HG02588 (cell line): ENCODE measurements at regions not wholly inside any gene's neighbourhood (a gene's known extent, or its start where the extent isn't known, plus 50 kb on each side); places are given as distances from the start of the nearest gene placed in this dataset.
"Not testable (repeated sequence)": the region's sequence is repeated elsewhere in the genome, so short reads cannot be mapped to it uniquely, and the experiment has no call there.

Source experiments
- ATAC-seq: cut with Tn5 transposase; IDR thresholded peaks from one replicate; pipeline ENCODE4 v1.9.1; 2021; ENCODE audit warnings: mild to moderate bottlenecking, moderate library complexity; ENCODE audit not compliant: unreplicated experiment

DNA sequence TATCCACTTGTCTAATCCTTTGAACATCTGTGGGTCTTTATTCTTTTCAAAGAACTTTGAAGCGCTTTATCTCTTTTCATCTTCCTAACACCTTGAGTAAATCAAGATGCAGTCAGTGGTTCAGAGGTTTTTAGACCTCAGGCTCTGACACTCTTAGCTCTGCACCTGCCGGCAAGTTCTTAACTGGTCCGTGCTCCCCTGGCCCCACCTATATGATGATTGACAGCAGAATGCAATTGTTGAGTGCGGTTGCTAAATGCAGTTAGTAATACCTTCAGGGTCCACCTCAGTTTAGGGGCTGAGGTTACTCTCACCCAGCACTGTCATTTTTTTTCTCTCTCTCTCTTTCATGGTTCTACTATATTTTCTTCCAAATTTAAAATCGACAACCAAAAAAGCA, 854.2 kb upstream of the AUTS2 start:
- no peak for ATAC-seq

DNA sequence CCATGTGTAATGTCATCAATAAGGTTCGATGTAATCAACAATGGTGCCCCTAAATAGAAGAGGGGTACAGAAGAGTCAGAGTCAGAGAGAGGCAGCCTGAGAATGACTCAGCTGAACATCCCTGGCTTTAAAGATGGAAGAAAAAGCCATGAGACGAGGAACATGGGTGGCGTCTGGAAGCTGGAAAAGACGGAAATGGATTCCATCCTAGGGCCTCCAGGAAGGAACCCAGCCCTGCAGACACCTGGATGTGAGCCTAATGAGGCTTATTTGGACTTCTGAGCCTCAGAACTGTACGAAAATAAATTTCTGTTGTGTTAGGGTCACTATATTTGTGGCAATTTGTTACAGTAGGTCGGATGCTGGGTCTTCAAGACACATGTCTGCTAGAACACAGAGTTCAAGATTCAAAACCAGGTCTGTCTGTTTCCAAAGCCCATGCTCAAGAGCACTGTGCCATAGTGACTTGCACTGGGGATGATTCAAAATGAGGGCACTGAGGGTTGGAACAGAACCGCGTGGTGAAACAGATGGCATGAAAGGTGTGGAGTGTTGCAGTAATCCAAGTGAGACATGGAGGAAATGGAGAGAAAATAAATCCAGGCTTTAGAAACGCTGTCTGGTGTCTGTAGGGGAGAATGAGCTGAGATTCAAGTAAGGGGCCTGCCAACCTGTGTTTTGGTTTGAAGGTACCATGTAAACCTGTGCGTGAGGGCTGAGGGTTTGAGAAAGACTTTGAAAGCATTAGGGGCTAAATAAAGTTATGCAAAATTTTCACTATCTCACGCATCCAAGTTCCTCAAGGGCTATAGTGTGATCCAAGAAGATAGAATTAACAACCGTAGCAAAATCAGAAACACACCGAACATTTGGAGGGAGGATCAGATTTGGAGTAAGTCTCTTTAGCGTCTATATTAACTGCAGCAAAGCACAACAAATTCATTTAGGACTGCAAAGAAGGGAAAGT, 849.1 kb upstream of the AUTS2 start:
- no peak for ATAC-seq

DNA sequence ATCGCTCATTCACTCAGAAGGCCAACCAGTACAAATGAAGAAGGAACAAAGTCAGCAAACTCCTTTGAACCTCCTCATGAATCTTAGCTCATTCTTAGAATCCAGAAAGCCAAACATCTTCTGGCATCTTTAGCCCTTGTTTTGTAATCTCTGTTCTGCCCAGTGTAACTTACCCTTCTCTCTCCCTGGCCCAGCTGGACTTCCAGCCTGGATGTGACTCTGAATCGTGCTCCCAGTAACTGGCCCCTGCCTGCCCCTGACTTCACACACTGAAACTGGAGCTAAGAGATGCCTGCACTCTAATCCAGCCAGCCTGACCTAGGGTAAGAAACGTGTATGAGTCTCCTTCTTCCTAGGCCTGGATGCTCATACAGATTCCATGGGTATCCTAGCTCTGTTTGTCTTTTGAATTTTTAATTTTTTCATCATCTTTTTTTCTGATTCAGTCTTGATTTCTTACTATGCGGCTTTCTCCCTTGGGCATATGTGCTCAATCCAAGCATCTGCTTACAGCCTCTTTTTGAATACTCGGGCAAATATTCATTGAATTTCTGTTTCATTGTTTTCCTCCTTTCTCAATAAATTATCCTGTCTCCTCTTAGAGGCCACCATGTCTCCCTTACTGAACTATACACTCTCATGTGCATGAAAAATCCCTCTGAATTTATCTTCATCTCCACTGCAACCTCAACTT, 845.6 kb upstream of the AUTS2 start:
- no peak for ATAC-seq

DNA sequence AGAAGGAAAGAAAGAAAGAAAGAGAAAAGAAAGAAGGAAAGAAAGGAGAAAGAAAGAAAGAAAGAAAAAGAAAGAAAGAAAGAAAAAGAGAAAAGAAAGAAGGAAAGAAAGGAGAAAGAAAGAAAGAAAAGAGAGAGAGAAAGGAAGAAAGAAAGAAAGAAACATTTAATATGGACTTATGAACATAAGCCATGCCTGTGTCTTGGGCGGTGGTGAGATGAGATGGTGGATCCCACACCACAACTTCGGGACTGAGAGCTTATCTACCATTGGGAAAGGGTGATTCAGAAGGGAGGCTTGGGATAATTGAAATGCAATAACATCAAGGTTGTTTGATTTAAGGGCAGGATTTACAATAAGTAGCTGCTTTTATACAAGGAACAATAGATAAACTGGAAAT, 843.9 kb upstream of the AUTS2 start:
- no peak for ATAC-seq

DNA sequence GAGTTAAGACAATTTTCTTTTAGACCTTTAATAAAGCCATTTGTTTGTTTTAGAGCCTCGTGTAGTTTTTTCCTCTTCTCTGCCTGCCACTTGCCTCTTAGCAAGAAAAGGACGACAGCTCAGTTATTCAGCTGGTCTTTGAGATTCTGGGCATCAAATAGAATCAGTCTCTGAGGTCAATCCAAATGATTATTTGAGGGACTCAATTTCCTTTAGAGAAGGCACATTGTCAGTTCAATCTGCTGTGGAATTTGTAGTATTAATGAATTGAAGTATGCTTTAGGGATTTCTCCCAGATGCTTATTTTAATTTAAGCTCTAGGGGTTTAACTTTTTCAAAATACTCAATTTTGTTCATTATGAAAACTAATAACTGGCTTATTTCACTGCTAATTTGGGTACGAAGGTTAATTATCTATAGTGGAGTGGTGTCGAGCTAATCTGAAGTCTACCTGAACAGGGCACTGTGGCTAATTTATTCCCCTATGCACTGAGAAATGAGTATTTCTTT, 841.2 kb upstream of the AUTS2 start:
- ATAC-seq: no peak

DNA sequence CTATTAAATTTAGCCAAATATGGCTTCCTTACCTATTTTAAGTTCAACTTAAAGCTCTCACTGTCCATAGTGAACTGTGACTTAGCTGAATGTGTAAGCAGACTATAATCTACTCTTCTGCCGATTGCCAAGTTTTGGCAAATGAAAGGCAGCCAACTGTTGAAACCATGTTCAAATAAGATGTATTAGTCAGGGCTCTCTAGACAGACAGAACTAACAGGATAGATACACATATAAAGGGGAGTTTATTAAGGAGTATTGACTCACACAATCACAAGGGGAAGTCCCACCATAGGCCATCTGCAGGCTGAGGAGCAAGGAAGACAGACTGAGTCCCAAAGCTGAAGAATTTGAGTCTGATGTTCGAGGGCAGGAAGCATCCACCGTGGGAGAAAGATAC, 837.7 kb upstream of the AUTS2 start:
- ATAC-seq: no peak

DNA sequence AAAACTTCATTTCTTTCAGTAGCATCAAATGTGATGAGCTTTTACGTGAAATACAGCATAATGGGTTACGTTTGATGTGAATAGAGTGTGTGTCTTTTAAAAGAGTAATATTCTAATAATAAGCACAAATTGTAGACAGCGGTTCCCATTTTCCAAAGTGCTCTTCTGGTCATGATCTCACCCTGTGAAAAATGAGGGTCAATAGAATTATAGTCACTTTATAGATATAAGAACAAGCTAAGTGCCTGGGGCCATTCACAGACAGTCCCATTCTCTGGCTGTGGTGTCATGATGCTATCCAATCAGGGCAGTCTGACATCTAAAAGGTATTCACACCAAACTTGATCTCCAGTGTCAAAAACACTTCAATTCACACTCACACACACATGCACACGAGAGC, 830.8 kb upstream of the AUTS2 start:
- no peak for ATAC-seq

DNA sequence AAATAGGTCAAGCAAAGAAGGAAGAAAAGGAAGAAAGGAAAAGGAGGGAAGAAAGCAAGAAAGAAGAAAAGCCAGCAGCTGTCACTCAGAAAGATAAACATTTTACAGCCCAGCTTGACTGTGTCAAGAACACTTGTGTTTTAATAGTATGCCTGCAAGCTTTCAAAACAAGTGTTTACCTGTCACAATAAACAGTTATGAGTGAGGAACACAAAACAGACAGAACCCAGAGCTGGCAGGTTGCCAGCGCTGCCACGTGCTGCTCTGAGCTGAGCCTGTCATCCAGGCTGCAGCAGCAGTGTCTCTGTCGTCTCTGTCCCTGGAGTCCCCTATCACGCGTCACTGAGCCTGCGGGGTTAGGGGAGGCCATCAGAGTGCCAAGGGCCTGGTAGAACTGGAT, 827.6 kb upstream of the AUTS2 start:
- no peak for ATAC-seq

DNA sequence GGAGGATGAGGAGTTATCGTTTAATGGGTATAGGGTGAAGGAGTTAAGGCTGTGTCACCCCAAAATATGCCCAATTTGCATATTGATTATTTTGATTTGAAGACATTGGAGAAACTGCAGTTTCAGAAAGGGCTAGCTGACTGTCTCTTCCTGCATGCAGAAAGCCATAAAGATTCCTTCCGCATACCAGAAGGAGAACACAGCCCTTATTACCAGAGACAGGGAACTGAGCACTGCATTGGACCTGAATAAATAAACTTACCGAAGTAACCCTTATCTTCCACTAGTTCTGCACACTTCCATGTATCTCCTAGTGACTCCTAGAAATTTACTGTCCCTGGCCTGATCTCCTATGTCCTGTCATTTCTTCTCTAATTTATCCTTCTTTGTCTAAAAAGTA, 821.9 kb upstream of the AUTS2 start:
- no peak for ATAC-seq

DNA sequence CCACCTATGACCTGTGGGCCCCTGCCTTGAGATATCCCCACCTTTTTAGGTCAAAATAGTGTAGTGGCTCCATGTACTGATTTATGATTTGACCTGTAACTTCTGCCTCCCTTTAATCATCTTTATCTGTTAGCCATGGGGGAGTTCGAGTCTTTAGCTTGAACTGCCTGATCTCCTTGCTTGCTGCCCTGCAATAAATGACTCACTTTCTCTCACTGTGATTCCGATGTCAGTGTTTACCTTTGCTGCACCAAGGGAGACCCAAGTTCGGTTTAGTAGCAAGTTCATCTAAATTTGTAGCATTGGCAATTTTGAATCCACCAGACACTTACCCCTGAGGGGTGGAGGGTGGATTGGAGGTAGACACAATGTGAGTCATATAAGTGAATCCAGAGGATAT, 814.6 kb upstream of the AUTS2 start:
- no peak for ATAC-seq

DNA sequence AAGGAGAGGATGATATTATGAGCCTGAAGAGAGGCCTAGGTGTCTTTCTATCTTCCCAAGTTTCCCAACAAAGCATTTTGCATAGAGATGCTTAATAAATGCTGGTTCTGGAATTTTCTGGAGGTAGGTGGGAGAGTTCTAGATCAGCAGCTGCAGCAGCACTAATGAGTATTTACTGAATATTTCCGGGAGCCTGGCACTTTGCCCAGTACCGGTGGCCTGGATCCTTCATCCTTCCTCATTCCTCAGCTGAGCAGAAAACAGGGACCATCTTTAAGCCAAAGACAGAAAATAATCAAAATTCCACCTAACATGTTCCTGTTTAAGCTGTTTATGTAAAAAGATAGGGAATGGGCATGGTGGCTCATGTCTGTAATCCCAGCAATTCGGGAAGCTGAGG, 813.2 kb upstream of the AUTS2 start:
- no peak for ATAC-seq

DNA sequence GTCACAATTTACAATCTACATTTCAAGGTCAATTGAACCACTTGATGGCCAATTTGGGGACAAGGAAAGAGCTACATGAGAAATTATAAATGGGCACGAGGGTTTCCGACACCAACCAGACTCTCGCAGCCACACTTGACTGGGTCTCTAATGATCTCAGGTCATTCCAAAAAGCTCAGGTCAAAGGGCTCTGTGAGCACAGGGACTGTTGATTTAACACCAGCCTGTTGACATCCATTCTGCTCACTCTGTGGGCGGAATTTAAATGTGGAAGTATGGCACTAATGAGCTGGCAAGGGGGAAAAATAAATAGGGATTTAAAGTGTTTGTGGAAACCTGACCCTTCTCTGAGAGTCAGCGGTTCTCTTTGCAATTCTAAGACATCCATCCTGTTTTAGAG, 810.7 kb upstream of the AUTS2 start:
- ATAC-seq: no peak

DNA sequence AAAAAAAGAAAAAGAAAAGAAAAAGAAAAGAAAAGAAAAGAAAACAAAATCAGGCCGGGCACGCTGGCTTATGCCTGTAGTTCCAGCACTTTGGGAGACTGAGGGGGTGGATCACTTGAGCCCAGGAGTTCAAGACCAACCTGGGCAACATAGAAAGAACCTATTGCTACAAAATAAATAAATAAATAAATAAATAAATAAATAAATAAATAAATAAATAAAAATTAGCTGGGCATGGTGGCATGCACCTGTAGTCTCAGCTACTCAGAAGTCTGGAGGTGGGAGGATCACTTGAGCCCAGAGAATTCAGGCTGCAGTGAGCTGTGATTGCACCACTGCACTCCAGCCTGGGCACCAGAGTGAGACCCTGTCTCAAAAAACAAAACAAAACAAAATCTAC, 809.7 kb upstream of the AUTS2 start:
- ATAC-seq: not testable (repeated sequence)

DNA sequence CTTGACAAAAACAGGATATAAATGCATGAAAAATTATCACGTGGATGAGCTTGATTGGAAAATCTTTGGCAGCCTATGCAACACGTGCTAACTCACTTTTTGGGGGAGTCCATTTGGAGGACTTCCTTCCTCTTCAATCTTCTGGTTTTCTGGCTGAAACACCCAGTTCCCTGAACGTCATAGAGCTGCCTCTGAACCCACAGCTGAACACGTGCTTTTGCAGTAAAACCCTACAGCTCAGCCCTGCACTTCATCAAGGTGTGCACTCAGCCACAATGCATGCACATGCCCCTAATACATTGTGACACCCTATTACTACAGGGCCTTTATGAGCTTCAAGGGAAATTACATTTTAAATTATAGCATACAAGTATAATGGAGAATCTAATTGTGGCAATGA, 808.7 kb upstream of the AUTS2 start:
- ATAC-seq: no peak

DNA sequence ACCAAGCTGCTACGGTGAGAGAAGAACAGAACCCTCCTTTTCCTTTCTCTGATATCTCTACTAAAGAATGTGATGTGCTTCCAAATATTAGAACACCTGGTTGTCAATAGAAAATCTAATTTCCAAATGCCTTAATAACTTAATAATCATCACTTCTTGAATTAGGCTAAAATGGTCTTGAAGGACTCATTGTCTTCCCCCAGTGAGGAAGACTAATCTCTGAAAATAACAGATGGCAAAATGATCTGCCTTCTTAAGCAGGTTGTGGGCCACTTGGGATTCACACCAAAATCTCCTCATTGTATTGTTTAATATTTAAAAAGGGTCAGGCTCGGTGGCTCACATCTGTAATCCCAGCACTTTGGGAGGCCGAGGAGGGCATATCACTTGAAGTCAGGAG, 805.9 kb upstream of the AUTS2 start:
- ATAC-seq: no peak

DNA sequence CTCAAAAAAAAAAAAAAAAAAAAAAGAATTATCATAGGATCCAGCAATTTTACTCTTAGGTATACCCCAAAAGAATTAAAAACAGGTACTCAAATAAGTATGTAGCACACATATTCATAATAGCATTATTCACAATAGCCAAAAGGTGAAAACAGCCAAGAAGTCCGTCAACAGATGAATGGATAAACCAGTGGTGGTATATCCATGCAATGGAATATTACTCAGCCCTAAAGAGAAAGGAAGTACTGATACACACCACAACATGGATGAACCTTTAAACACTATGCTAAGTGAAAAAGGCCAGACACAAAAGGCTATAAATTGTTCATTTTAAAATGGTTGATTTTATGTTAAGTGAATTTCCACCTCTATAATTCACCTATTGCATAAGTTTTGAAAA, 804.8 kb upstream of the AUTS2 start:
- ATAC-seq: no peak

DNA sequence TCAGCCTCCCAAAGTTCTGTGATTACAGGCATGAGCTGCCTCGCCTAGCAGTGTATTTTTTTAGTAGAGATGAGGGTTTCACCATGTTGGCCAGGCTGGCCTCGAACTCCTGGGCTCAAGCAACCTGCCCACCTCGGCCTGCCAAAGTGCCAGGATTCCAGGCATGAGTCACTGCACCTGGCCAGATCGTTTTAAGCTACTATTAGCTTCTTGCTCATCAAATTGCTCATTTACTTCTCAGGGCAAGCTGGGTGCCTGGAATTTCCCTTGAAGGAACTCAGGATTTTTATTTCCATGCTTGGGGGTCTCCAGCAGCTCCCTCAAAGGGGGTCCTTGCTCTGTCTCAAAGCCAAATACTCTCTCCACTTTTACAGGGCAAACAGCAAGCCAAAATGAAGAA, 798.0 kb upstream of the AUTS2 start:
- ATAC-seq: no peak

DNA sequence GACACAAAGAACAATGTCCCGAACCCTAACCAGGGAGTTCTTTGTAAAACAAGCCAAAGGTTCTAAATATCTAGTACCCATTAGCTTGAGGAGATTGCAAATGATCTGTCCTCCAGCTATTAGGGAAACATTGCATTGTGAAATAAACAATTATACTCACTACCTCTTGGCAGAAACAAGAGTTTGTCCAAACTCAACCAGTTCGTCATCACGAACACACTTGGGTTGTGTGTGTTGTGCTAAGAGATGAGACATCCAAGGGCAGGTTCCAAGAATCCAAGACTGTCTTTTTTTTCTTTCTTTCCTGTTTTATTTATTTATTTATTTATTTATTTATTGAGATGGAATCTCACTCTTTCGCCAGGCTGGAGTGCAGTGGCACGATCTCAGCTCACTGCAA, 793.1 kb upstream of the AUTS2 start:
- ATAC-seq: no peak

DNA sequence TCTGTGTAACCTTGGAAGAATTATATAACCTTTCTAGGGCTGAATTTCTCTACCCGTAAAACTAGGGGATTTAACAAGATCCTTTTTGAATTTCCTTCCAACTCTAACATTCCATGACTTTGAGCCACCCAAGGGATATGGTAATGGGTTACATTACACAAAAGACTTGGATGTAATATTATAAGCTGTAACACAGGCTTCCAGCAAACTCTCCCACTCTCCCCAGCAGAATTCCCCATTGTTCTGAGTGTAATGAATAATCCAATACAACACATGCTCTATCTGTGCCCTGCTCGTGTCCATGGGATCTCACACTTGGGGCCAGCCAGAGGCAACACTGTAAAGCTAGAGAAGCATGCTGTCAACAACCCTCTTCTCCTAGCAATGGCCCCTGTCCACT, 790.6 kb upstream of the AUTS2 start:
- no peak for ATAC-seq

DNA sequence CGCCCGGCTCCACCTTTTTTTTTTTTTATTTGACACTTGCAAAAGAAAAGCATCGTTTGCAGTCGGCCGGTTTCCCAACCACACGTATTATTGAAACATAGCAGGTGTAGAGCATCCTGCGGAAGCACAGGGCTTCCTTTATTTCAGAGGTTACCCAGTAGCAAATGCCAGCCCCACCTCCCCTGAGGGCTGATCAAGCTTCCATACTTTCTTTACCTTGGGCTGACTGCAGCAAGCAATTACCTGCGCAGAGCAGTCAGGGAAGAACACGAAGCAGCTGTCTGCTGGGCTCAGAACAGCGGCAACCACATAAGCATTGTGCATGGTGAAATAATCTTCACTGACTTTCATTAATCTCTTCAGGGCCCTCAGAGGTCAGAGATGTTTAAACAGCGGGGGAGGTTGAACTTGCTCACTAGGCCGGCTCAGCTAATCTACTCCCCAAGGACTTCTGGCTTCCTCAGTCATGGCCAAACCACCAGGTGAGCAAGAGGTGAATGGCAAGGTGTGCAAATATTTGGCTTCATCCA, 784.7 kb upstream of the AUTS2 start:
- no peak for ATAC-seq

DNA sequence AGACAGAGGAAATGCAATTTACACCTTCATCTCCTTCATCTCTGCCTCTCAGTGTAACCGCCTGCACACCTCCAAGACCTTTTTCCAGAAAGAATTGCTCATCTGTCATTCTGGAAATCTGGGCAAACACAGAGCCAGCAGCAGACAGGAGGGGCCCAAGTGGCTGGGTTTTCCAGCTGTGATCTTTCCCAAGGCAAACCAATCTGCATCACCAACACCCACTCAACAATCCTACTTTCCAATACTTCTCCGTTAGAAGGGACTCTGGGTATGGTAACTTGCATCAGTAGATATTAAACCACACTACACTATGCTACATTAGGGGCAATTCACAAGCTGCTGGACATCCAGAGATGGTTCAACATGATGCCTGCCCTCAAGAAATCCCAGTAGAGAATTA, 781.8 kb upstream of the AUTS2 start:
- ATAC-seq: no peak

DNA sequence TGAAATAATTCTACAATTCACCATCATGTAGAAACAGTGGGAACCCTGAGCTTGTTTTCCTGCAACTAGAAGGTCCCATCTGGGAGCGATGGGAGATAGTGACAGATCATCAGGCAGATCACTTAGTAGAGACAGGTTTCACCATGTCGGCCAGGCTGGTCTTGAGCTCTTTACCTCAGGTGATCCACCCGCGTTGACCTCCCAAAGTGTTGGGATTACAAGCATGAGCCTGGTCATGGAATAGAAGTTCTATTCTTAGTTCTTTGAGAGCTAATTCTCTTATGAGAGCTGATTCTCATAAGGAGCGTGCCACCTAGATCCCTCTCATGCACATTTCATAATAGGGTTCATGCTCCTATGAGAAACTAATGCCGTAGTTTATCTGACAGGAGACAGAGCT, 778.0 kb upstream of the AUTS2 start:
- no peak for ATAC-seq
